ENCODE measurements at regions not wholly inside any gene's neighbourhood (a gene's known extent, or its start where the extent isn't known, plus 50 kb on each side); places are given as distances from the start of the nearest gene placed in this dataset.

DNA sequence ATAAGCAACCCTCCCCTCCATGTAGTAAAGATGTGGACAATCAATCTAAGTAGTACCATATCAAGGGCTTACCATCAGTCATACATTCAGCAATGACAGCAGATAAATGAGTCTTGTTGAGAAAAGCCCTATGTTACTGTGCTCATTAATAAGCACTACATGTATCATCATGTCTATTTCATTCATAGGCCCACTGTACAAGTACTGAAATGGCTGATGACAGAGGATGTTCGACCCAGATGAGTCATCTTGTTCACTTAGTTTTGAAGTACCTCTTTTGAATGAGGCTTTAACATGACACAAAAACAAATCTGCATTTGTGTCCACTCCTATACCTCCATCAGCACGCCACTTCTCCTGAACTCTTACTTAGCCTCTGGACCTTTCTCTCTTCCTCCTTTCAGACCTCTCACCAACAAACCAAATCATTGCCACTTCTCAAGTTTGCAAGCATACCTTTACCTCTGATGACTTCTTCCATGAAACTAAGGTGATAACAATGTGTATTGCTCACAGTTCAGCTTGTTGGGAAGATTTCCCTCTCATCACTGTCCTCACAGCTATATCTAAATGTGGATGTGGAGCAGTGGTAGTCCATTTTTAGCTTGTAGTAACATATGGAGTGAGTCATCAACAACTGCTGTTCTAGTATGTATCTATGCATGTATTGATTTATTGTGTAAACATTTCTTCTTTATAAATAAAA is 921.0 kb upstream of the SLC39A10 start:
- TF ChIP-seq POLR2A (IDR thresholded peaks at IDR 0.05) = no peak
- TF ChIP-seq CTCF (IDR thresholded peaks at IDR 0.05) = no peak
- no peak for DNase-seq (ENCODE audit: low spot score in 2 of 2)
- intact Hi-C loops (cut with DNase I; ENCODE audit: low total_unique reads) = no loop called here
- H3K4me3 ChIP-seq (ENCODE audit: low read depth, poor library complexity, severe bottlenecking) = no peak overlapping the region
- WGBS, 2 donors = 79 to 85% methylated on average over 2 of the region's 2 CpGs

DNA sequence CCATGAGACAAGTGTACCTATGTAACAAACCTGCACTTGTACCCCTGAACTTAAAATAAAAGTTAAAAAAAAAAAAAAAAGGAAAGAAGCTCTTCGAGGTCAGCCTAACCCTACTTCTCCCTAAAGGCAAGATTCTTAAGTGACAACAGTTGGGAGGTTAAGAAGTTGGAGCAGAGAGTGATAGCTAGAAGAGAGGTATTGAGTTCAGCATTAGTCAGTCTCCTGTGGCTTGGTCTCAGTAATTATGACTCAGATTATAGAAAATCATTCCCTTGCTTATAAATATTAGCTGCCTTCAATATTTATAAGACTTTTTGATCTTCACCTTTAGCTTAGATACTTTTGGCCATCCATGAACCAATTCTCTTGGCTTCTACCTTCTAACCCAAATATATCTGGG is 926.8 kb upstream of the SLC39A10 start:
- intact Hi-C loops (cut with DNase I; ENCODE audit: low total_unique reads) = no loop called here

DNA sequence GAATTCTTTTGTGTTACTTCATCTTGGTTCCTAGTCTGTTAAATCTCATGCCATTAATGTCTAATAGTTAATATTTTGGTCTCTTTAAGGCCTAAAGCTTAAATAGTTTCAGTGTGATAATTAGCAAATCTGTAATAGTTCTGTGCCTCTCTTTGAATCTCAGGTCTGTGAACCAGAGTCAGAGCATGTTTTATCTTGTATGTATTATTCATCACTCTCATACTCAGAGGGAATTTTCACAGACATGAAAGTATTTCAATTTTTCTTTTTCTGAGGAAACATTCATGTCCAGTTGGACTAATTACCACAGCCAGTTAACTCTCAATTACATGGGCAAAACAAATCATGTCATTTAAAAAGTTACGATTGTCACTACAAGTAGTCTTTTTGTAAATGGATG is 931.9 kb upstream of the SLC39A10 start:
- no peak for DNase-seq (ENCODE audit: low spot score in 2 of 2)
- TF ChIP-seq POLR2A (IDR thresholded peaks at IDR 0.05) (no peak), CTCF (IDR thresholded peaks at IDR 0.05) (no peak)
- intact Hi-C loops (cut with DNase I; ENCODE audit: low total_unique reads) = no loop called here
- no peak overlapping the region for H3K4me3 ChIP-seq (ENCODE audit: low read depth, poor library complexity, severe bottlenecking)
- 45 to 58% methylated on average over 1 of the region's 1 CpG for WGBS, 2 donors

More for the DNA sequence above, 926.8 kb upstream of the SLC39A10 start:
- WGBS, 2 donors = 76 to 79% methylated on average over 1 of the region's 1 CpG
- no peak overlapping the region for H3K4me3 ChIP-seq (ENCODE audit: low read depth, poor library complexity, severe bottlenecking)
- no peak for TF ChIP-seq POLR2A (IDR thresholded peaks at IDR 0.05)
- TF ChIP-seq CTCF (IDR thresholded peaks at IDR 0.05) = no peak
- no peak for DNase-seq (ENCODE audit: low spot score in 2 of 2)

DNA sequence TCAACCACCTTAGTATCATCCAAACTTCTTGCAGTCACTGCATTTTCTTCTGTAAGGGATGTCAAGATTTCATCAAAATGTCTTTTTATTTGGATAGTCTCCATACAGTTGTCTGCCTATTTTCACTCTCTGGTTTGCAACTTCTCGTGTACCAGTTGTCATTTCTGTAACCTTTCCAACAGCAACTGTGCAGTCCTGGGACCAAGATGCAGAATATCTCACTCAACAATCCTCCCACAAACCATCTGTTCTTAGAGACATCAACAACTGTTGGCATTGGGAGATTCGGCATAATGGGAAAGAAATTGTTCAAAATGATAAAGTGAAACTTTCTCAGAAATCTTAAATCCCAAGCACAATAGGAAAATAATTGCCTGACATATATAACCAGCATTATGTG is 933.6 kb upstream of the SLC39A10 start:
- no peak overlapping the region for H3K4me3 ChIP-seq (ENCODE audit: low read depth, poor library complexity, severe bottlenecking)
- 65 to 68% methylated on average over 2 of the region's 2 CpGs for WGBS, 2 donors
- intact Hi-C loops (cut with DNase I; ENCODE audit: low total_unique reads) = no loop called here
- TF ChIP-seq CTCF (IDR thresholded peaks at IDR 0.05) = no peak
- TF ChIP-seq POLR2A (IDR thresholded peaks at IDR 0.05) = no peak
- no peak for DNase-seq (ENCODE audit: low spot score in 2 of 2)

- WGBS, 2 donors = 78 to 90% methylated on average over 3 of the region's 3 CpGs
- no peak for DNase-seq (ENCODE audit: low spot score in 2 of 2)
- TF ChIP-seq CTCF (IDR thresholded peaks at IDR 0.05) (no peak), POLR2A (IDR thresholded peaks at IDR 0.05) (no peak)
- H3K4me3 ChIP-seq (ENCODE audit: low read depth, poor library complexity, severe bottlenecking) = no peak overlapping the region
- intact Hi-C loops (cut with DNase I; ENCODE audit: low total_unique reads) = no loop called here
These were observed 935.8 kb upstream of the SLC39A10 start for GRCh38 chr2:194721227-194721626.

DNA sequence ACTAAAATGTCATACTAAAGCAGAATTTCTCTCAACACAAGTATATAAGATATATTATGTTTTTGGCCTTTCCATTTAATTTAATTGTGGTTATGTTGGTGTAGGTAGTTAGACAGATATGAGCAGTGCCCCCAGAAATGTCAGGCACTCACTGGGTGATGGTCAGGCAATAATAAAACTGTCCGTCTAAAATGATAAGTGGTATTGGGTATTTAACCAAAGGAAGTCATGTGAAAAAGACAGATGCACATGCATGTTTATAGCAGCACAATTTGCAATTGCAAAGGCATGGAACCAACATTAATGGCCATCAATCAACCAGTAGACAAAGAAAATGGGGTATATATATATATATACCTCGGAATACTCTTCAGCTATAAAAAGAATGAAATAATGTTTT is 936.6 kb upstream of the SLC39A10 start:
- intact Hi-C loops (cut with DNase I; ENCODE audit: low total_unique reads) = no loop called here
- TF ChIP-seq CTCF (IDR thresholded peaks at IDR 0.05) = no peak
- WGBS, 2 donors = 88 to 92% methylated on average over 2 of the region's 2 CpGs
- no peak for DNase-seq (ENCODE audit: low spot score in 2 of 2)
- H3K4me3 ChIP-seq (ENCODE audit: low read depth, poor library complexity, severe bottlenecking) = no peak overlapping the region

All from lower leg skin (tissue), 4 donors.